ENCODE measurements at regions not wholly inside any gene's neighbourhood (a gene's known extent, or its start where the extent isn't known, plus 50 kb on each side); places are given as distances from the start of the nearest gene placed in this dataset.
"Not testable (repeated sequence)": the region's sequence is repeated elsewhere in the genome, so short reads cannot be mapped to it uniquely, and the experiment has no call there.

GRCh38 chr6:155861821-155862220, 406.2 kb upstream of the NOX3 start:
- Histone ChIP-seq H3K9me3 (ENCODE audit: control insufficient read depth, insufficient read depth, low read length) (peaks cover 4% of the 10 kb centered on the region; the same call in 1 of the 2 replicates), H3K36me3 (ENCODE audit: insufficient read depth, low read length) (no peaks in the 10 kb centered on the region), H3K9ac (ENCODE audit: low read depth, low read length) (no peak overlapping the region), H3K4me1 (ENCODE audit: insufficient read depth, low read length) (no peaks in the 10 kb centered on the region)

- not testable (repeated sequence) for H3K36me3 ChIP-seq (ENCODE audit: insufficient read depth, low read length); H3K4me1 ChIP-seq (ENCODE audit: insufficient read depth, low read length); H3K9ac ChIP-seq (ENCODE audit: low read depth, low read length); H3K9me3 ChIP-seq (ENCODE audit: control insufficient read depth, insufficient read depth, low read length)
Measured at GRCh38 chr6:155858906-155859305, 403.3 kb upstream of the NOX3 start.

- no peaks in the 10 kb centered on the region for H3K4me1 ChIP-seq (ENCODE audit: insufficient read depth, low read length)
- H3K9me3 ChIP-seq (ENCODE audit: control insufficient read depth, insufficient read depth, low read length): peaks cover 4% of the 10 kb centered on the region; the same call in 1 of the 2 replicates
- H3K36me3 ChIP-seq (ENCODE audit: insufficient read depth, low read length): no peaks in the 10 kb centered on the region
- no peak overlapping the region for H3K9ac ChIP-seq (ENCODE audit: low read depth, low read length)
Measured at GRCh38 chr6:155854787-155855186, 399.1 kb upstream of the NOX3 start.

GRCh38 chr6:155853011-155853410, 397.4 kb upstream of the NOX3 start:
- Histone ChIP-seq H3K9ac (ENCODE audit: low read depth, low read length) (no peak overlapping the region), H3K9me3 (ENCODE audit: control insufficient read depth, insufficient read depth, low read length) (no peaks in the 10 kb centered on the region), H3K4me1 (ENCODE audit: insufficient read depth, low read length) (no peaks in the 10 kb centered on the region), H3K36me3 (ENCODE audit: insufficient read depth, low read length) (no peaks in the 10 kb centered on the region)

DNA sequence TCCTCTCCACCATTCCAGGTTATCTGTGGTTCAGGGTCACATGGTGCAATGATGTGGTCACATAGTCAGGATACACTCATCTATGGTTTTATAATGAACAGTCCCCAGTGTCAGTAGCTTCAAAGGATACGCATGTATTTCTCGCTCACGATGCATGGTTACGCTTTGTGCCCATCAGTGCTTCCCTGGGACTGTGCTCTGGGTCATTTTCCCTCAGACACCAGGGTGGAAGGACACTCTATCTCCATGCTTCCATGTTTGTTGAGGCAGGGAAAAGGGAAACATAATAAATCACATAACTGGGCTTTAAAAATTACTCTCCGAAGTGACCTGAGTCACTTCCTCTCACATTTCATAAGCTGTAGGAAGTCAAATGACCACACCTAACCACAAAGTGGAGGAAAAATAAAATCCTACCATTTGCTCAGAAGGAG, 394.8 kb upstream of the NOX3 start:
- no peaks in the 10 kb centered on the region for H3K4me1 ChIP-seq (ENCODE audit: insufficient read depth, low read length)
- no peaks in the 10 kb centered on the region for H3K36me3 ChIP-seq (ENCODE audit: insufficient read depth, low read length)
- H3K9ac ChIP-seq (ENCODE audit: low read depth, low read length): no peak overlapping the region
- H3K9me3 ChIP-seq (ENCODE audit: control insufficient read depth, insufficient read depth, low read length): no peaks in the 10 kb centered on the region

DNA sequence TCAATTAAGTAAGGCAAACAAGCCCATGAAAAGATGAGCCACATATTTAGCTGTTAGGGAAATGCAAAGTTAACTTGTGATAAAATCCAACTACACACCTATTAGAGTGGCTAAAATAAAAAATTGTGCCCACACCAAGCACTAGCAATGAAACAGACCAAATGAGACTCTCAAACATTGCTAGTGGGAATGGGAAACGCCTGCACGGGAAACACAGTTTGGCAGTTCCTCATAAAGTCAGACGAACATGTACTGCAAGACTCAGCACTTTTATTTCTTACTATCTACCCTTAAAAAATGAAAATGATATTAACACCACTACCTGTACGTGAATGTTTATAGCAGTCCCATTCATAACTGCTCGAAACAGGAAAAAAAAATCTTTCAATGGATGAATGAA, 392.1 kb upstream of the NOX3 start:
- Histone ChIP-seq H3K4me1 (ENCODE audit: insufficient read depth, low read length) (no peaks in the 10 kb centered on the region), H3K9ac (ENCODE audit: low read depth, low read length) (no peak overlapping the region), H3K36me3 (ENCODE audit: insufficient read depth, low read length) (no peaks in the 10 kb centered on the region), H3K9me3 (ENCODE audit: control insufficient read depth, insufficient read depth, low read length) (no peaks in the 10 kb centered on the region)

GRCh38 chr6:155837474-155837873, 381.8 kb upstream of the NOX3 start:
- Histone ChIP-seq H3K9me3 (ENCODE audit: control insufficient read depth, insufficient read depth, low read length) (no peaks in the 10 kb centered on the region), H3K9ac (ENCODE audit: low read depth, low read length) (no peak overlapping the region), H3K36me3 (ENCODE audit: insufficient read depth, low read length) (no peaks in the 10 kb centered on the region), H3K4me1 (ENCODE audit: insufficient read depth, low read length) (no peaks in the 10 kb centered on the region)

GRCh38 chr6:155832596-155832995, 377.0 kb upstream of the NOX3 start:
- Histone ChIP-seq H3K9ac (ENCODE audit: low read depth, low read length) (no peak overlapping the region), H3K36me3 (ENCODE audit: insufficient read depth, low read length) (no peaks in the 10 kb centered on the region), H3K9me3 (ENCODE audit: control insufficient read depth, insufficient read depth, low read length) (no peaks in the 10 kb centered on the region), H3K4me1 (ENCODE audit: insufficient read depth, low read length) (no peaks in the 10 kb centered on the region)

GRCh38 chr6:155830531-155830930, 374.9 kb upstream of the NOX3 start:
- Histone ChIP-seq H3K9me3 (ENCODE audit: control insufficient read depth, insufficient read depth, low read length) (no peaks in the 10 kb centered on the region), H3K9ac (ENCODE audit: low read depth, low read length) (no peak overlapping the region), H3K36me3 (ENCODE audit: insufficient read depth, low read length) (no peaks in the 10 kb centered on the region), H3K4me1 (ENCODE audit: insufficient read depth, low read length) (no peaks in the 10 kb centered on the region)

DNA sequence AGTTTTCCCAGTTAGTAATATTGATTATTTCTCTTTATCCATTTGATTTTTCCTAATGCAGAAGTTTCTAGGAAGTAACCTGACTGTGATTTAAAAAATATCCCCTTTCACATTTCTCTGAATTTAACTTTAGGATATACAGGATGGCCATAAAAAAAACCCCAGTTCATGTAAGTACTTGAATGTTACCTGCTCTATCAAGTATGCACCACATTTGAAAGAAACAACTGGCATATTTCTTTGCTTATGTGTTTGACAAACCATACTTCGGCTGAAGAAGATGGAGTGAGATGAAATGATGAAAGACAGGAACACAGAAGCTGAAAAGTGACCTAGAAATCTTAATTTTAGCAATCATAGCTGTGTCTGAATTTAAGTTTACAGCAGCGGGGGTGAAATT, 374.0 kb upstream of the NOX3 start:
- Histone ChIP-seq H3K9ac (ENCODE audit: low read depth, low read length) (no peak overlapping the region), H3K4me1 (ENCODE audit: insufficient read depth, low read length) (no peaks in the 10 kb centered on the region), H3K36me3 (ENCODE audit: insufficient read depth, low read length) (no peaks in the 10 kb centered on the region), H3K9me3 (ENCODE audit: control insufficient read depth, insufficient read depth, low read length) (no peaks in the 10 kb centered on the region)

DNA sequence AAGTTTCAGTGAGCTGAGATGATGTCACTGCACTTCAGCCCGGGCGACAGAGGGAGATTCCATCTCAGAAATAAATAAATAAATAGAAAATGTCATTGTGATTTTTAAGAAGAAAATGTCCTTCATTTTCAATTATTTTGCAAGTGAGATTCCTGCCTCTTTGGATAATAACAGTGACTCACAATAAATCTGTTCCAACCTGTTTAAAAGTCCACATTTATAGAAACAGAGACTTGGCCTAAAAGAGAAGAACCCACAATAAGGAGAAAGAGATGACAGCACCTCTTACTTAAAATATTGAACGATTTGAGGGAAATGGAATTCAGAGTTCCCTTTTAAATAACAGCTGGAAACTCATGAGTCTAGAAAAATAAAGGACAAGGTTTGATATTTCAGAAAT, 373.4 kb upstream of the NOX3 start:
- Histone ChIP-seq H3K4me1 (ENCODE audit: insufficient read depth, low read length) (no peaks in the 10 kb centered on the region), H3K36me3 (ENCODE audit: insufficient read depth, low read length) (no peaks in the 10 kb centered on the region), H3K9me3 (ENCODE audit: control insufficient read depth, insufficient read depth, low read length) (no peaks in the 10 kb centered on the region), H3K9ac (ENCODE audit: low read depth, low read length) (no peak overlapping the region)

DNA sequence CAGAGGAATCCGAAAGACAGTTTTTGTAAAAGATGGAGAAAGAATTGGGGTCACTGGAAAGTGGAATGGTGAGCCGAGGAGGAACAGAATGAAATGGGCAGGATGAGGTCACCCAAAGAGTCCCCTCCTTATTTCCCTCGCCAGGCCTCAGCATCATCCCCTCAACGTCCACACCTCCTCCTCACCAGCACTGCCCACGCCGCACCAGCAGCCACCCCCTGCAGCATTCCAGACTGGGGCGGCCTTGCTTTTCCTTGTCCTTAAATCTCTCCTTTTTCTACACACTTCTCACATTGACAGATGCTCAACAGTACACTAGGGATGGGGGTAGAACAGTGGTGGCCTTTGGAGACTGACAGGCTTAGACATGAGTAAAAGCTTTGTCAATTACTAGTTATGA, 363.1 kb upstream of the NOX3 start:
- Histone ChIP-seq H3K9me3 (ENCODE audit: control insufficient read depth, insufficient read depth, low read length) (no peaks in the 10 kb centered on the region), H3K9ac (ENCODE audit: low read depth, low read length) (no peak overlapping the region), H3K36me3 (ENCODE audit: insufficient read depth, low read length) (no peaks in the 10 kb centered on the region), H3K4me1 (ENCODE audit: insufficient read depth, low read length) (no peaks in the 10 kb centered on the region)

DNA sequence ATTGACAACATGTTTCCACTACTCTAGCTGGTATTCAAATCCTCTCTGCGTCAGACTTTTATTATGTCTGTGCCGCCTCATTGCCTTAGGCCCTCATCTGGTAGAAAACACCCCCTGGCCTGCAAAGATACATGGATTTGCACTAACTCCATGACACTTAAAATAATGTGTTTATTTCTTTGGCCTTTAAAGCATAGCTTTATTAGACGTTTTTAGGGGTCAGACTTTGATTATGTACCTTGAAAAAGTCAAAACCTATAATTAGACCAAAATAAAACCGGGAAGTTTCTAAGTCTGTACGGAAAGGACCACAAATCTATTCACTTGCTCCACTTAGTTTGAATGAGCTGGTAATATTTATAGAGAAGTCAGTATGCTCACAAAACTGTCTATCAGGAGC, 357.9 kb upstream of the NOX3 start:
- Histone ChIP-seq H3K4me1 (ENCODE audit: insufficient read depth, low read length) (no peaks in the 10 kb centered on the region), H3K9ac (ENCODE audit: low read depth, low read length) (no peak overlapping the region), H3K36me3 (ENCODE audit: insufficient read depth, low read length) (no peaks in the 10 kb centered on the region), H3K9me3 (ENCODE audit: control insufficient read depth, insufficient read depth, low read length) (no peaks in the 10 kb centered on the region)

DNA sequence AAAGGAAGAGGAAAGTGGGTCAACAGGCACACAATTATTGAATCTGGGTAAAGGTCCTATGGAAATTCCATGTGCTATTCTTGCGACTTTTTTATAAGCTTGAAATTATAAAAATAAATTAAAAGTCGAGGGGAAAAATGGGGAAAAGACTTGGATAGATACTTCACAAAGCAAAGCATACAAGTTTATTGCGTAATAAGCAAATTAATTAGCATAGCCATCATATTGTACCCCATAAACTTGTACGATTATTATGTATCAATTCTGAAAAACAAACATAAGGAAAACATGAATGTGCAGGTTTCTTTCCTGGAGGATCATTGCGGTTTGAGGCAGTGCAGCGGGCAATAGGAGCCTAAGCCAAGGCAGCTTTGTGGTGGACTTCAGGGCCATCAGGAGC, 351.6 kb upstream of the NOX3 start:
- no peaks in the 10 kb centered on the region for H3K36me3 ChIP-seq (ENCODE audit: insufficient read depth, low read length)
- no peak overlapping the region for H3K9ac ChIP-seq (ENCODE audit: low read depth, low read length)
- no peaks in the 10 kb centered on the region; the same call in 1 of the 2 replicates for H3K9me3 ChIP-seq (ENCODE audit: control insufficient read depth, insufficient read depth, low read length)
- no peaks in the 10 kb centered on the region for H3K4me1 ChIP-seq (ENCODE audit: insufficient read depth, low read length)

- Histone ChIP-seq H3K9me3 (ENCODE audit: control insufficient read depth, insufficient read depth, low read length) (no peaks in the 10 kb centered on the region; the same call in 1 of the 2 replicates), H3K4me1 (ENCODE audit: insufficient read depth, low read length) (no peaks in the 10 kb centered on the region), H3K9ac (ENCODE audit: low read depth, low read length) (no peak overlapping the region), H3K36me3 (ENCODE audit: insufficient read depth, low read length) (no peaks in the 10 kb centered on the region)
Measured at GRCh38 chr6:155801046-155801445, 345.4 kb upstream of the NOX3 start.

- H3K9ac ChIP-seq (ENCODE audit: low read depth, low read length); H3K36me3 ChIP-seq (ENCODE audit: insufficient read depth, low read length); H3K4me1 ChIP-seq (ENCODE audit: insufficient read depth, low read length); H3K9me3 ChIP-seq (ENCODE audit: control insufficient read depth, insufficient read depth, low read length): not testable (repeated sequence)
Measured at GRCh38 chr6:155798876-155799275, 343.2 kb upstream of the NOX3 start.

Data from ES-I3 (cell line).